GM12864 (cell line): ENCODE measurements at regions not wholly inside any gene's neighbourhood (a gene's known extent, or its start where the extent isn't known, plus 50 kb on each side); places are given as distances from the start of the nearest gene placed in this dataset.

Experiments
- DNase-seq: peaks from one replicate; pipeline ENCODE4 v3.0.0-alpha.2; 2011; ENCODE audit warnings: low read depth
- H3K4me3 ChIP-seq: 2 replicates; pipeline ENCODE4 v1.5.1; 2011; ENCODE audit warnings: mild to moderate bottlenecking, low read depth, low read length, control low read depth
- TF ChIP-seq, protein P1 (sequence below): IDR thresholded peaks from 2 replicates; pipeline ENCODE4 v1.5.1; 2011; ENCODE audit warnings: low read depth, mild to moderate bottlenecking, moderate library complexity, low read length, control low read depth, inconsistent platforms; ENCODE audit errors: missing control alignments

DNA sequence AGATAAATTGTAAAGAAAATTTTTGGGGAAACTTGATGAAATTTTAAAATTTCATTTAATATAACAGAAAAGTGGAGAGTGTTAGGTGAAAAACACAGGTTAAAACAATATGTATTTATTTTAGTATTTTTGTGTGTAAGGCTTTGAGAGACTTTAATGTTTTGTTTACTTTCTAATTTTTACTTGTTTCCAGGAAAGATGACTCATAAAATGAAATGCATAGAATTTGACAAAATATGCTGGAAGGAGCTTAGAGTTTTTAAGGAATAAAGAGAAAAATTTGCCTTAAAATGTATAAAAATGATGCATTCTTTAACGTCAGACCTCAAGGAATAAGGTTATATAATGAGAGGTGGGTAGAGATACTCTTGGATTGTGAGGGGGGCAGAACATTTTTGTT, 1205.1 kb upstream of the CNTN5 start:
- TF ChIP-seq, protein P1, sequence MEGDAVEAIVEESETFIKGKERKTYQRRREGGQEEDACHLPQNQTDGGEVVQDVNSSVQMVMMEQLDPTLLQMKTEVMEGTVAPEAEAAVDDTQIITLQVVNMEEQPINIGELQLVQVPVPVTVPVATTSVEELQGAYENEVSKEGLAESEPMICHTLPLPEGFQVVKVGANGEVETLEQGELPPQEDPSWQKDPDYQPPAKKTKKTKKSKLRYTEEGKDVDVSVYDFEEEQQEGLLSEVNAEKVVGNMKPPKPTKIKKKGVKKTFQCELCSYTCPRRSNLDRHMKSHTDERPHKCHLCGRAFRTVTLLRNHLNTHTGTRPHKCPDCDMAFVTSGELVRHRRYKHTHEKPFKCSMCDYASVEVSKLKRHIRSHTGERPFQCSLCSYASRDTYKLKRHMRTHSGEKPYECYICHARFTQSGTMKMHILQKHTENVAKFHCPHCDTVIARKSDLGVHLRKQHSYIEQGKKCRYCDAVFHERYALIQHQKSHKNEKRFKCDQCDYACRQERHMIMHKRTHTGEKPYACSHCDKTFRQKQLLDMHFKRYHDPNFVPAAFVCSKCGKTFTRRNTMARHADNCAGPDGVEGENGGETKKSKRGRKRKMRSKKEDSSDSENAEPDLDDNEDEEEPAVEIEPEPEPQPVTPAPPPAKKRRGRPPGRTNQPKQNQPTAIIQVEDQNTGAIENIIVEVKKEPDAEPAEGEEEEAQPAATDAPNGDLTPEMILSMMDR: no peak
- DNase-seq: no peak
- no peak overlapping the region for H3K4me3 ChIP-seq

GRCh38 chr11:97832451-97832850, 1188.3 kb upstream of the CNTN5 start:
- TF ChIP-seq, protein P1: no peak
- DNase-seq: no peak
- no peak overlapping the region for H3K4me3 ChIP-seq

DNA sequence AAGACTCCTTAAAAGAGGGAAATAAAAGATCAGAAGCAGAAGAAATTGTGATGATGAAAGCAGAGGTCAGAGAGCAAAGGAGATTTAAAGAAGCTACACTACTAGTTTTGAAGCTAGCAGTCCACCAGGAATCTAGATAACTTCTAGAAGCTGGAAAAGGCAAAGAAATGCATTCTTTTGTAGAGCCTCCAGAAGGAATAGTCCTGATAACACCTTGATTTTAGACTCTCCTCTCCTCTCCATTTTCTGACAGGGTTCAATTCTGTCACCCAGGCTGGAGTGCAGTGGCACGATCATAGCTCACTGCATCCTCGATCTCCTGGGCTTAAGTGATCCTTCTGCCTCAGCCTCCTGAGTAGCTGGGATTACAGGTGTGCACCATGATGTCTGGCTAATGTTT, 1187.3 kb upstream of the CNTN5 start:
- TF ChIP-seq, protein P1: no peak
- no peak overlapping the region for H3K4me3 ChIP-seq
- no peak for DNase-seq

DNA sequence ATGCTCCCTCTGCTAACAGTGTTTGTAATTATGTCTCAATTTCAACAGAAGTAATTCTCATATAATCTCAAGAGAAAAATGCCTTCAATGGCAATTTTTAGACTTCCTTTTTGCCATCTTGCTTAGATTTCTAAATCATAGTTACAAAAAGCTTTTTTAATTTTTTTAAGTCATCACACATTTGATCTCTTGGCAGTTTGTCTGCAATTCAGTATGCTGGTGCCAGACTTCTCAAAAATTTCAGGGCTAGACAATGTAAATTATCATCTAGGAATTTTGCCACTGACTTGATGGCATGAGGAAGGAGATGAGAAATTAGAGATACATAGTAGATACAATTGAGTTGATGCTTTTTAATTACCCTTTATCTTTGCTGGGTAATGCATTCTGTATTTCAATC, 1176.7 kb upstream of the CNTN5 start:
- H3K4me3 ChIP-seq: no peak overlapping the region
- DNase-seq: no peak
- TF ChIP-seq, protein P1: no peak

- DNase-seq: no peak
- no peak overlapping the region for H3K4me3 ChIP-seq
- TF ChIP-seq, protein P1: no peak
These were observed 1173.0 kb upstream of the CNTN5 start for GRCh38 chr11:97847730-97848129.

GRCh38 chr11:97850701-97851100, 1170.0 kb upstream of the CNTN5 start:
- DNase-seq: no peak
- TF ChIP-seq, protein P1: no peak
- H3K4me3 ChIP-seq: no peak overlapping the region

DNA sequence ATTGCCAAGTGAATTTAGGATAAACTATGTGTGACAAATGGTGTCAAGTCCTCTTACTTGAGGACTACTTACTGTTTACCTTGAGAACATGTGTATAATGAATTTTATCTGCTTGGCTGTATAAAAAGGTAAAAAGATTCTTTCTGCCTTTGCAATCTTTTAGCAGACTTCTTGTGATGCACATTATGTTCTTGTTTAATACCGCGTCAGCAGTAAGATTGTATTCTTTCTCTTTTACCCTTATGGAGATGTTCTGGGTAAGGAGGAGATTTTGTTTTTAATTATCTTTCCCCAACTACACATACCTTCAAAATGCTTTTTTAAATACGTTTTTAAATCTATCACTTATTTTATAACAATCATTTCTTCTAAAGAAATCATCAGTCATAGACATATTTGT, 1166.4 kb upstream of the CNTN5 start:
- DNase-seq: no peak
- no peak overlapping the region for H3K4me3 ChIP-seq
- TF ChIP-seq, protein P1: no peak
